HG03571 (cell line): ENCODE measurements at regions not wholly inside any gene's neighbourhood (a gene's known extent, or its start where the extent isn't known, plus 50 kb on each side); places are given as distances from the start of the nearest gene placed in this dataset.

Experiments used
- ATAC-seq: cut with Tn5 transposase; IDR thresholded peaks from one replicate; pipeline ENCODE4 v1.9.1; 2021; ENCODE audit not compliant: unreplicated experiment

- ATAC-seq = no peak
Measured at GRCh38 chr2:128490321-128490720, 171.7 kb upstream of the HS6ST1 start.

GRCh38 chr2:128490881-128491691 lies 172.4 kb upstream of the HS6ST1 start:
- ATAC-seq = no peak

GRCh38 chr2:128491692-128492244 lies 173.1 kb upstream of the HS6ST1 start:
- ATAC-seq = no peak

- ATAC-seq = no peak
Measured at GRCh38 chr2:128492966-128493811, 174.5 kb upstream of the HS6ST1 start.

GRCh38 chr2:128493880-128494279 lies 175.2 kb upstream of the HS6ST1 start:
- ATAC-seq = no peak

- ATAC-seq = no peak
Measured at GRCh38 chr2:128494307-128494639, 175.6 kb upstream of the HS6ST1 start.

GRCh38 chr2:128494640-128495321 lies 176.1 kb upstream of the HS6ST1 start:
- no peak for ATAC-seq

- ATAC-seq = no peak
Measured at GRCh38 chr2:128495996-128496547, 177.4 kb upstream of the HS6ST1 start.

GRCh38 chr2:128496700-128497099 lies 178.0 kb upstream of the HS6ST1 start:
- ATAC-seq = no peak

- ATAC-seq = no peak
Measured at GRCh38 chr2:128497461-128497860, 178.8 kb upstream of the HS6ST1 start.

- no peak for ATAC-seq
Measured at GRCh38 chr2:128498086-128498485, 179.4 kb upstream of the HS6ST1 start.

- ATAC-seq = no peak
Measured at GRCh38 chr2:128498589-128498988, 179.9 kb upstream of the HS6ST1 start.

- ATAC-seq = no peak
Measured at GRCh38 chr2:128499367-128500137, 180.9 kb upstream of the HS6ST1 start.

GRCh38 chr2:128500138-128500800 lies 181.6 kb upstream of the HS6ST1 start:
- ATAC-seq = no peak

GRCh38 chr2:128501006-128501690 lies 182.5 kb upstream of the HS6ST1 start:
- ATAC-seq = no peak

GRCh38 chr2:128501700-128502099 lies 183.0 kb upstream of the HS6ST1 start:
- no peak for ATAC-seq

- ATAC-seq = no peak
Measured at GRCh38 chr2:128502200-128502599, 183.5 kb upstream of the HS6ST1 start.

- no peak for ATAC-seq
Measured at GRCh38 chr2:128502638-128503246, 184.1 kb upstream of the HS6ST1 start.
